GM21723 (cell line): ENCODE measurements at regions not wholly inside any gene's neighbourhood (a gene's known extent, or its start where the extent isn't known, plus 50 kb on each side); places are given as distances from the start of the nearest gene placed in this dataset.

Experiments used
- ATAC-seq: cut with Tn5 transposase; IDR thresholded peaks from one replicate; pipeline ENCODE4 v1.9.1; 2021; ENCODE audit warnings: mild to moderate bottlenecking, moderate library complexity; ENCODE audit not compliant: unreplicated experiment

GRCh38 chr7:15782656-15783055 is 96.2 kb upstream of the MEOX2 start:
- ATAC-seq, result no peak

DNA sequence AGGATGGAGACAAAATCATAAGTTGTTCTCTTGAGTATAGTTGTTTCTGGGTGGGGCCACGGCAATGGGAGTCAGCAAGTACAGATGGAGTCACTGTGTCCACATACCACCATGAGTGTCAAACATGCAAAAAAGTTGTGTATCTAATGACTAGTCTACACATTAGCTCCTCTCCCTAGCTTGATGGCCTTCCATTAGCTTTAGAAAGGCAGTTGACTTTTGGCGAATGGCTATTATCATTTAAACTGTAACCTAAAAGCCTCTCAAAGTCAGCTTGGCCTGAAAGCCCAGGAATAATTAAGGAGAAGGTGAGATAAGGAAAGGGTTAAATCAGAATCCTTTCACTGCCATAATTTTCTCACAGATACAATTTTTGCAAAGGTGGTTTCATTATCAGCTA is 95.5 kb upstream of the MEOX2 start:
- ATAC-seq, result no peak

- no peak for ATAC-seq
These were observed 93.8 kb upstream of the MEOX2 start for GRCh38 chr7:15780271-15780670.

GRCh38 chr7:15778191-15778590 is 91.7 kb upstream of the MEOX2 start:
- ATAC-seq, result no peak

- no peak for ATAC-seq
These were observed 79.3 kb upstream of the MEOX2 start for GRCh38 chr7:15765753-15766152.

DNA sequence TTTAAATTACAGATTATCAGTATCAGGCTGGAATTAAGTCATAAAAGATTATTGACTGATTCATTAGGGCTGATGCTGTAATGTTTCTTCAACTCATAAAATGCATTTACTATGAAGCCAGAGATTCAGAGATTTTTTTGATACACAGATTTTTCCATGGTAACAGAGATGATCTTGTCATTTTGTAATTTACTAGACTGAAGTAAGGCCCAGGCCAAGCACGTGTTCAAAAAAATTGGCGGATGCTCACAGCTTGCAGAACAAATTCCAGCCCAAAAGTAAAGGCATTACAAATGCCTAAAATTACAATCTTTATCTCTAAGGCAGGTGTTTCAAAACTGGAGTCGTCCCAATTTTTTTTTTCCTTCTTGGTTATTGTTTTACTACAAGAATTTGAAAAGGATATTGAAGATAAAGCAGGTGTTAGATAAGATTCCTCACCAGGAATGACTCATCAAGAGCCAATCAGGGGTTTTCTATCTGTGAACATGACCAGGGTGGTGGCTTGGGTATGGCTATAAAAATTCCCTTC is 78.4 kb upstream of the MEOX2 start:
- no peak for ATAC-seq

DNA sequence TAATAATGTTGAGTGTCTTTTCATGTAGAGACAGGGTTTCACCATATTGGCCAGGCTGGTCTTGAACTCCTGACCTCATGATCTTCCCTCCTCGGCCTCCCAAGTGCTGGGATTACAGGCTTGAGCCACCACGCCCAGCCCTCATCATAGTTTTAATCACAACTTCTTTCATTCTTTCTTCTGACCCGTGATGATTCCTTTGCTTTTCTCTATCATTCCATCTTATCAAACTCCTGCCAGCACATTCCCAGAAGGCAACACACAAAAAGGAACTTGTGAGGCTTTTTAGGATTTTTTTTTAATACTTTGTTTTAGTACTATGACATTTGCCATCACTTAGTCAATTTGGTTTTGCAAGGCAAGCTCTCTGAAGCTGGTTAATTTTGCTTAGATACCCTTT is 77.5 kb upstream of the MEOX2 start:
- no peak for ATAC-seq

- no peak for ATAC-seq
These were observed 70.8 kb upstream of the MEOX2 start for GRCh38 chr7:15757041-15758000.

- no peak for ATAC-seq
These were observed 68.6 kb upstream of the MEOX2 start for GRCh38 chr7:15755061-15755460.

DNA sequence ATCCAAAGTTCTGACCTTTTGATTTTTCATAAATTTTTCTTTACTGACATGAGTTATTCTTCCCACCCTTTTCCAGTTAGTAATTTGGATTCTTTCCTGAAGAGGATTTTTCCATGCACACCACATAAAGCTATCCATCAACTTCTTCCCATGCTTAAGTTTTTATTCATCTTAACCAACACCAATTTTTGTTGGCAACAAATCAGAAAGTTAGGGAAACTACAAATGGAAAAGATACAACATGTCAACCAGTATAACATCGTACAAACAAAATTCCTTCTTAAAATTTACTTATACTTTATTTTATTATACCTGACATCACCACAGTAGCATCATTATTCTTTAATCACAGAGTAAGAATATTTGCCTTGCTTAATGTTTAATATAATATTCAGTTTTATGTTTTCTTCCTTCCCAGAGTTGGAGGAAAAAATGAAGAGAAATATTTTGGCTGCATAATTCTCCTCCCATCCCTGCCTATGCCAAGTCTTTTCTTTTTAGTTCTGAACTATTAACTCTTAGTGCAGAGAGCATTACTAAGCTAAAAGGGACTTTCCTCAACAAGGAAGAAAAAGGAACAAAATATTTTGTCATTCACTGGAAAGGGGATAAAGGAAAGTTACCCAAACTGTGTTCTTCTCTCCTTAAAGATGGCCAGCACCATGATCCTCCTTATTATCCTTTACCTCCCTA is 67.5 kb upstream of the MEOX2 start:
- ATAC-seq, result no peak

- ATAC-seq, result no peak
These were observed 65.9 kb upstream of the MEOX2 start for GRCh38 chr7:15752377-15752776.

GRCh38 chr7:15751191-15751701 is 64.8 kb upstream of the MEOX2 start:
- no peak for ATAC-seq

DNA sequence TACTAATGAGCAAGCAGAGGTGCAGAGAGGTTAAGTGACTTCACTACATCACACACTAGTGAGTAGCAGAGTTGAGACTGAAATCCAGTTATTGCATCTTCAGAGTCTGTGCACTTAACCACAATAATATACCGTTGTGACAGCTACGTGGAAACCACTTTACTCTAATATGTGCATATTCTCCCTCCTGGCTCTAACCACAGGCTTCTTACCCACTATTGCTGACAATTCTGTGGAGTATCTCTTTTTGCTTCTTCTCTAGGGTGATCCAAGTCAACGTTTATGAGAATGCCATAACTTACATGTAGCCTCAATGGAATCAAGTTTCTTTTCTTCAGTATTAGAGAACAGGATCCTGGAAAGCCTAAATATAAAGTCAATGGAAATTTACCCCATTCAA is 64.2 kb upstream of the MEOX2 start:
- no peak for ATAC-seq

GRCh38 chr7:15749631-15750030 is 63.1 kb upstream of the MEOX2 start:
- ATAC-seq, result no peak

DNA sequence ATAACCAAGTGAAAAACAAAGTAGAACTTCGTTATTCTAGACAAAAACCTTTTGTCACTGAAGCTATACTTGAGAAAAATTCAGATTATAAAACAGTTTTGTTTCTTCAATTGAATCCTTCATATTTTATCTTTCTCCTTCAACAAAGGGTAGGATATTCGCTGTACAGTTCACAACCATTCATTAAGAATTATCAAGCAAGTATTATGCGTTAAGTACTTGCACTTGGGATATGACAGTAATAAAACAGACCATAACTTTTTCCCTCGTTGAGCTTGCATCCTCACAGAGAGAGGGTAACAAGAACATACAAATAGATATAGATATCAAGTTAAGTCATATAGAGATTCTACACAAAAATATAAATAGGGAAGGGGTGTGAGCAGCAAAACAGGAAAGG is 61.2 kb upstream of the MEOX2 start:
- no peak for ATAC-seq

- ATAC-seq, result no peak
These were observed 60.8 kb upstream of the MEOX2 start for GRCh38 chr7:15747301-15747700.

GRCh38 chr7:15743926-15744480 is 57.5 kb upstream of the MEOX2 start:
- ATAC-seq, result no peak

- ATAC-seq, result no peak
These were observed 51.1 kb upstream of the MEOX2 start for GRCh38 chr7:15737601-15738000.
